ENCODE measurements at regions not wholly inside any gene's neighbourhood (a gene's known extent, or its start where the extent isn't known, plus 50 kb on each side); places are given as distances from the start of the nearest gene placed in this dataset.

GRCh38 chr22:48745842-48746788 is 1081.6 kb downstream of the BRD1 start:
- no peak for TF ChIP-seq CTCF (IDR thresholded peaks at IDR 0.05)
- TF ChIP-seq ZFX (IDR thresholded peaks at IDR 0.05; ENCODE audit: borderline replicate concordance), result no peak

GRCh38 chr22:48744967-48745841 is 1082.5 kb downstream of the BRD1 start:
- TF ChIP-seq CTCF (IDR thresholded peaks at IDR 0.05) (no peak), ZFX (IDR thresholded peaks at IDR 0.05; ENCODE audit: borderline replicate concordance) (no peak)
- H3K27ac ChIP-seq, result no peak overlapping the region

More at GRCh38 chr22:48745842-48746788, 1081.6 kb downstream of the BRD1 start:
- H3K27ac ChIP-seq, result no peak overlapping the region

- TF ChIP-seq ZFX (IDR thresholded peaks at IDR 0.05; ENCODE audit: borderline replicate concordance) (no peak), CTCF (IDR thresholded peaks at IDR 0.05) (no peak)
- no peak overlapping the region for H3K27ac ChIP-seq
Measured at GRCh38 chr22:48744283-48744641, 1083.4 kb downstream of the BRD1 start.

- H3K27ac ChIP-seq, result no peak overlapping the region
- TF ChIP-seq ZFX (IDR thresholded peaks at IDR 0.05; ENCODE audit: borderline replicate concordance), result no peak
- TF ChIP-seq CTCF (IDR thresholded peaks at IDR 0.05), result no peak
Measured at GRCh38 chr22:48743601-48744282, 1083.9 kb downstream of the BRD1 start.

- no peak overlapping the region for H3K27ac ChIP-seq
- TF ChIP-seq ZFX (IDR thresholded peaks at IDR 0.05; ENCODE audit: borderline replicate concordance), result no peak
- no peak for TF ChIP-seq CTCF (IDR thresholded peaks at IDR 0.05)
Measured at GRCh38 chr22:48742556-48743343, 1084.9 kb downstream of the BRD1 start.

- TF ChIP-seq CTCF (IDR thresholded peaks at IDR 0.05) (no peak), ZFX (IDR thresholded peaks at IDR 0.05; ENCODE audit: borderline replicate concordance) (no peak)
- H3K27ac ChIP-seq, result no peak overlapping the region
Measured at GRCh38 chr22:48742191-48742555, 1085.5 kb downstream of the BRD1 start.
